ENCODE measurements at regions not wholly inside any gene's neighbourhood (a gene's known extent, or its start where the extent isn't known, plus 50 kb on each side); places are given as distances from the start of the nearest gene placed in this dataset.

DNA sequence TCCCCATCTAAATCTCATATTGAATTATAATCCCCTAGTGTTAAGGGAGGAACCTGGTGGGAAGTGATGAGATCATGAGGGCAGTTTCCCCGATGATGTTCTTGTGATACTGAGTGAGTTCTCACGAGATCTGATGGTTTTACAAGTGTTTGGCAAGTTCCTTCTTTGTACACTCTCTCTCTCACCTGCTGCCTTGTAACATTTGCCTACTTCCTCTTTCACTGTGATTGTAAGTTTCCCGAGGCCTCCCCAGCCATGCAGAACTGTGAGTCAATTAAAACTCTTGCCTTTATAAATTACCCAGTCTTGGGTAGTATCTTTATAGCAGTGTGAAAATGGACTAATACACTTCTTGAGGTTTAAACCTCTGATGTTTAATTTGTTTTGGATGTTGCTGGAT, 177.5 kb downstream of the CD8B2 start:
- TF ChIP-seq, protein P1, sequence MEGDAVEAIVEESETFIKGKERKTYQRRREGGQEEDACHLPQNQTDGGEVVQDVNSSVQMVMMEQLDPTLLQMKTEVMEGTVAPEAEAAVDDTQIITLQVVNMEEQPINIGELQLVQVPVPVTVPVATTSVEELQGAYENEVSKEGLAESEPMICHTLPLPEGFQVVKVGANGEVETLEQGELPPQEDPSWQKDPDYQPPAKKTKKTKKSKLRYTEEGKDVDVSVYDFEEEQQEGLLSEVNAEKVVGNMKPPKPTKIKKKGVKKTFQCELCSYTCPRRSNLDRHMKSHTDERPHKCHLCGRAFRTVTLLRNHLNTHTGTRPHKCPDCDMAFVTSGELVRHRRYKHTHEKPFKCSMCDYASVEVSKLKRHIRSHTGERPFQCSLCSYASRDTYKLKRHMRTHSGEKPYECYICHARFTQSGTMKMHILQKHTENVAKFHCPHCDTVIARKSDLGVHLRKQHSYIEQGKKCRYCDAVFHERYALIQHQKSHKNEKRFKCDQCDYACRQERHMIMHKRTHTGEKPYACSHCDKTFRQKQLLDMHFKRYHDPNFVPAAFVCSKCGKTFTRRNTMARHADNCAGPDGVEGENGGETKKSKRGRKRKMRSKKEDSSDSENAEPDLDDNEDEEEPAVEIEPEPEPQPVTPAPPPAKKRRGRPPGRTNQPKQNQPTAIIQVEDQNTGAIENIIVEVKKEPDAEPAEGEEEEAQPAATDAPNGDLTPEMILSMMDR (IDR thresholded peaks at IDR 0.05; ENCODE audit: low read depth, low read length): no peak
- TF ChIP-seq EZH2phosphoT487 (IDR thresholded peaks at IDR 0.05; ENCODE audit: low read depth): no peak

All from OCI-LY3 (cell line).